HepG2 (cell line): ENCODE measurements at regions not wholly inside any gene's neighbourhood (a gene's known extent, or its start where the extent isn't known, plus 50 kb on each side); places are given as distances from the start of the nearest gene placed in this dataset.

ENCODE experiments used
- ATAC-seq: fragments of 200-7000 bp; cut with Tn5 transposase; 3 replicates; pipeline ENCODE4 v1.9.1; 2020; ENCODE audit warnings: mild to moderate bottlenecking, moderate library complexity
- BruUV-seq: library from RNA; stranded (reverse); fragments of 400-500 nt; replicated peaks from 2 replicates; lab custom pipeline; 2021; lab: Mats Ljungman, UMichigan
- CTCF ChIA-PET: fragments of 300-600 bp; formaldehyde crosslinking; extraction: SDS; loops from one replicate; lab custom pipeline; 2021; ENCODE audit warnings: low total read pairs, inconsistent platforms, low intra/inter-chr PET ratio; lab: Yijun Ruan, JAX
- POLR2A ChIA-PET: fragments of 350-600 bp; sonication (Branson Sonifier 250); formaldehyde crosslinking; loops from one replicate; lab custom pipeline; 2020; ENCODE audit warnings: antibody characterized with exemption, inconsistent platforms; lab: Yijun Ruan, JAX
- DNase-seq: peaks from one replicate; pipeline ENCODE4 v3.0.0-alpha.2; 2015; ENCODE audit warnings: low spot score
- FAIRE-seq: peaks from 3 replicates; lab custom pipeline; 2011; peaks lifted over from hg19 to GRCh38; lab: Jason Lieb, UNC
- H2AFZ ChIP-seq: one replicate; pipeline ENCODE4 v1.6.1; 2011; ENCODE audit warnings: low read length, inconsistent platforms
- H3K27ac ChIP-seq: fragments of 300-600 bp; 3 replicates; pipeline ENCODE4 v1.8.0; 2011; ENCODE audit warnings: mixed run types, mild to moderate bottlenecking, mixed read lengths, low read length, inconsistent platforms; ENCODE audit not compliant: insufficient read depth; ENCODE audit errors: extremely low read length
- H3K27me3 ChIP-seq, 2 experiments: fragments of 200-600 bp in 1 of 2; 2 replicates in 1 of 2; 3 replicates in 1 of 2; pipeline versions ENCODE4 v1.6.0 to v1.8.0; 2011; ENCODE audit warnings: low read length in 2 of 2, mild to moderate bottlenecking in 2 of 2, moderate library complexity in 2 of 2, inconsistent platforms in 1 of 2; ENCODE audit not compliant: insufficient read depth in 2 of 2, control insufficient read depth in 1 of 2
- H3K36me3 ChIP-seq, 2 experiments: fragments of 200-600 bp in 1 of 2; replicated peaks in 1 of 2; 2 replicates in 1 of 2; 3 replicates in 1 of 2; pipeline versions ENCODE4 v1.5.1 to v1.8.0; 2011; ENCODE audit warnings: low read length in 2 of 2, inconsistent platforms in 1 of 2; ENCODE audit not compliant: insufficient read depth in 2 of 2, control insufficient read depth in 1 of 2
- H3K4me1 ChIP-seq: 2 replicates; pipeline ENCODE4 v1.5.1; 2012; ENCODE audit warnings: low read length, inconsistent platforms; ENCODE audit not compliant: insufficient read depth
- H3K4me2 ChIP-seq: 2 replicates; pipeline ENCODE4 v1.6.0; 2011; ENCODE audit warnings: low read depth, low read length, inconsistent platforms
- H3K4me3 ChIP-seq, 3 experiments: fragments of 200-600 bp in 1 of 3; sonication (generic), shearing (Covaris generic) in 1 of 3; replicated peaks in 1 of 3; 2 replicates each; pipeline ENCODE4 v1.5.1; 2011 to 2016; ENCODE audit warnings: low read length in 3 of 3, inconsistent platforms in 2 of 3, low read depth in 2 of 3, mild to moderate bottlenecking in 2 of 3, control low read depth in 1 of 3, mixed read lengths in 1 of 3; ENCODE audit not compliant: insufficient read depth in 1 of 3
- H3K79me2 ChIP-seq: one replicate; pipeline ENCODE4 v1.6.1; 2011; ENCODE audit warnings: low read length, inconsistent platforms; ENCODE audit not compliant: insufficient read depth
- H3K9ac ChIP-seq: 2 replicates; pipeline ENCODE4 v1.6.0; 2011; ENCODE audit warnings: mild to moderate bottlenecking, low read depth, low read length, inconsistent platforms; ENCODE audit not compliant: insufficient read depth
- H3K9me3 ChIP-seq: 2 replicates; pipeline ENCODE4 v1.5.1; 2012; ENCODE audit warnings: mild to moderate bottlenecking, low read length
- H4K20me1 ChIP-seq: 2 replicates; pipeline ENCODE4 v1.6.0; 2011; ENCODE audit warnings: inconsistent platforms, mild to moderate bottlenecking, low read length, moderate library complexity; ENCODE audit not compliant: insufficient read depth
- EP300 ChIP-seq, 3 experiments: sonication (generic) in 1 of 3; formaldehyde crosslinking in 1 of 3; IDR thresholded peaks; 2 replicates each; pipeline versions ENCODE4 v1.5.1 to v1.6.1; 2011 to 2020; ENCODE audit warnings: low read depth in 2 of 3, low read length in 2 of 3, borderline replicate concordance in 1 of 3, improper control_type of control experiment in 1 of 3, mild to moderate bottlenecking in 1 of 3, missing genetic modification reagents in 1 of 3, moderate library complexity in 1 of 3
- NCOA2 ChIP-seq: sonication (generic); formaldehyde crosslinking; IDR thresholded peaks from 2 replicates; pipeline ENCODE4 v1.8.0; 2022; ENCODE audit warnings: inconsistent platforms
- NCOR1 ChIP-seq: fragments of 200-600 bp; sonication (generic); IDR thresholded peaks from 2 replicates; pipeline ENCODE4 v1.7.0; 2017; ENCODE audit warnings: antibody characterized with exemption, low read length, borderline replicate concordance
- NR2F1 ChIP-seq, 2 experiments: fragments of 450-650 bp in 1 of 2; formaldehyde crosslinking in 1 of 2; IDR thresholded peaks; 2 replicates each; pipeline versions ENCODE4 v1.5.0 to v1.6.1; 2016 to 2020; ENCODE audit warnings: mild to moderate bottlenecking in 1 of 2, missing compliant biosample characterization in 1 of 2, missing genetic modification reagents in 1 of 2, moderate library complexity in 1 of 2
- NR2F6 ChIP-seq, 2 experiments: IDR thresholded peaks; 2 replicates each; pipeline ENCODE4 v1.6.1; 2016; ENCODE audit warnings: antibody characterized with exemption in 1 of 2, mild to moderate bottlenecking in 1 of 2
- RXRA ChIP-seq: sonication (generic); formaldehyde crosslinking; IDR thresholded peaks from 2 replicates; pipeline ENCODE4 v1.5.1; 2020; ENCODE audit warnings: missing genetic modification reagents
- TAF15 ChIP-seq: fragments of 200-400 bp; formaldehyde crosslinking; IDR thresholded peaks from one replicate; pipeline ENCODE4 v1.6.1; 2018; ENCODE audit warnings: mild to moderate bottlenecking, low read depth, low read length; ENCODE audit not compliant: poor library complexity, severe bottlenecking
- TCF7 ChIP-seq: sonication (generic); IDR thresholded peaks from 2 replicates; pipeline ENCODE4 v1.6.1; 2016; ENCODE audit warnings: antibody characterized with exemption, low read depth
- TSC22D2 ChIP-seq: sonication (generic); formaldehyde crosslinking; IDR thresholded peaks from 2 replicates; pipeline ENCODE4 v1.5.1; 2020; ENCODE audit warnings: missing genetic modification reagents, mild to moderate bottlenecking, borderline replicate concordance
- ZBTB42 ChIP-seq: sonication (generic); formaldehyde crosslinking; IDR thresholded peaks from 2 replicates; pipeline ENCODE4 v1.5.0; 2020; ENCODE audit warnings: mild to moderate bottlenecking, missing genetic modification reagents
- ZFP41 ChIP-seq: sonication (generic); formaldehyde crosslinking; IDR thresholded peaks from 2 replicates; pipeline ENCODE4 v1.4.0; 2020; ENCODE audit warnings: mild to moderate bottlenecking, missing genetic modification reagents, borderline replicate concordance
- ZNF136 ChIP-seq: sonication (generic); formaldehyde crosslinking; IDR thresholded peaks from 2 replicates; pipeline ENCODE4 v1.8.1; 2022; ENCODE audit warnings: low read depth, mild to moderate bottlenecking, moderate library complexity, missing genetic modification reagents
- ZNF253 ChIP-seq: sonication (generic); formaldehyde crosslinking; IDR thresholded peaks from 2 replicates; pipeline ENCODE4 v1.8.0; 2022; ENCODE audit warnings: mild to moderate bottlenecking, missing genetic modification reagents, borderline replicate concordance
- ZNF317 ChIP-seq: sonication (generic); formaldehyde crosslinking; IDR thresholded peaks from 2 replicates; pipeline ENCODE4 v1.5.0; 2020; ENCODE audit warnings: mild to moderate bottlenecking, missing genetic modification reagents
- ZNF549 ChIP-seq: sonication (generic); formaldehyde crosslinking; IDR thresholded peaks from 2 replicates; pipeline ENCODE4 v1.5.0; 2020; ENCODE audit warnings: missing genetic modification reagents
- ZSCAN9 ChIP-seq: IDR thresholded peaks from 2 replicates; pipeline ENCODE4 v1.6.1; 2016; ENCODE audit warnings: borderline replicate concordance
- WGBS: methylation state at CpG from one replicate; pipeline ENCODE4 v1.1.6; 2017; ENCODE audit warnings: low lambda C conversion rate; 5-methylcytosine and 5-hydroxymethylcytosine counted together
- in situ Hi-C: cut with HindIII; loops from 2 replicates; pipeline ENCODE4 v1.10.0; 2017; ENCODE audit warnings: low pct_unique_long_range_greater_than_20kb; ENCODE audit not compliant: extremely low pct_ligation_motif_present
- intact Hi-C: fragments of 100-400 bp; cut with micrococcal nuclease; formaldehyde crosslinking; loops from one replicate; pipeline ENCODE4 v1.10.0; 2022; ENCODE audit not compliant: unreplicated experiment
- TF ChIP-seq, protein P1 (sequence below): sonication (generic); formaldehyde crosslinking; conservative IDR thresholded peaks from 2 replicates; pipeline ENCODE4 v1.8.0; 2022; ENCODE audit warnings: missing genetic modification reagents
- TF ChIP-seq, protein P2 (sequence below): sonication (generic); formaldehyde crosslinking; IDR thresholded peaks from 2 replicates; pipeline ENCODE4 v1.4.0; 2020; ENCODE audit warnings: missing genetic modification reagents

GRCh38 chr1:223045164-223045957, 97.7 kb downstream of the TLR5 start:
- peak overlapping the region; percentile 32; the same call in 1 of the 2 replicates for H3K9ac ChIP-seq
- FAIRE-seq: no peak
- H3K36me3 ChIP-seq: no peaks in the 10 kb centered on the region
- H3K27ac ChIP-seq: peak overlapping the region; percentile 74
- no peaks in the 10 kb centered on the region for H3K79me2 ChIP-seq
- ATAC-seq: peak; percentile 46
- no TSS peak for BruUV-seq
- H3K4me2 ChIP-seq: peak overlapping the region; percentile 72
- intact Hi-C loops: no loop called here
- no peak overlapping the region for H2AFZ ChIP-seq
- POLR2A ChIA-PET: interaction anchor here (0.7 to 1.1 kb wide), 2 partner anchors 14 to 35 kb away, joined by 3 read pairs; no protein-coding TSS in a partner anchor
- no peaks in the 10 kb centered on the region for H3K27me3 ChIP-seq
- peak overlapping the region in 2 of 3 experiments; percentile 20 to 25; a peak in 2 of 6 replicates for H3K4me3 ChIP-seq
- peaks cover 34% of the 10 kb centered on the region for H3K4me1 ChIP-seq
- in situ Hi-C loops: no loop called here
- peaks cover 21% of the 10 kb centered on the region for H3K9me3 ChIP-seq
- CTCF ChIA-PET: no interaction called here
- DNase-seq: peak; percentile 40
- no peaks in the 10 kb centered on the region for H4K20me1 ChIP-seq
- WGBS: 10% methylated on average over 4 of the region's 4 CpGs
- TF ChIP-seq EP300 (IDR thresholded peaks at IDR 0.05; ENCODE audit: low read depth in 2 of 2, low read length in 2 of 2) (peak in 1 of 2 experiments; percentile 37; a peak in 1 of 4 replicates), EP300 (CRISPR knock-in tag; IDR thresholded peaks at IDR 0.05; ENCODE audit: borderline replicate concordance) (no peak), ZNF253 (CRISPR knock-in tag) (no peak), RXRA (peak; percentile 52; the same call in 1 of the 2 replicates), ZNF136 (CRISPR knock-in tag) (no peak), TSC22D2 (CRISPR knock-in tag) (no peak), ZFP41 (CRISPR knock-in tag) (no peak), ZNF549 (CRISPR knock-in tag) (no peak), TCF7 (peak; percentile 64), NR2F6 (IDR thresholded peaks at IDR 0.05) (no peak; the same call in 1 of the 2 replicates), NR2F6 (CRISPR knock-in tag; IDR thresholded peaks at IDR 0.05) (0 out of 2 replicates have a peak, but pooled peaks have one; percentile 29), TAF15 (no peak), ZNF317 (no peak), NR2F1 (CRISPR knock-in tag; IDR thresholded peaks at IDR 0.05) (peak; percentile 12 to 16; a peak in 1 of 4 replicates), ZBTB42 (CRISPR knock-in tag) (no peak), ZSCAN9 (no peak), NCOA2 (CRISPR knock-in tag) (peak; percentile 24), NCOR1 (peak; percentile 59; the same call in 1 of the 2 replicates)
- TF ChIP-seq, protein P1, sequence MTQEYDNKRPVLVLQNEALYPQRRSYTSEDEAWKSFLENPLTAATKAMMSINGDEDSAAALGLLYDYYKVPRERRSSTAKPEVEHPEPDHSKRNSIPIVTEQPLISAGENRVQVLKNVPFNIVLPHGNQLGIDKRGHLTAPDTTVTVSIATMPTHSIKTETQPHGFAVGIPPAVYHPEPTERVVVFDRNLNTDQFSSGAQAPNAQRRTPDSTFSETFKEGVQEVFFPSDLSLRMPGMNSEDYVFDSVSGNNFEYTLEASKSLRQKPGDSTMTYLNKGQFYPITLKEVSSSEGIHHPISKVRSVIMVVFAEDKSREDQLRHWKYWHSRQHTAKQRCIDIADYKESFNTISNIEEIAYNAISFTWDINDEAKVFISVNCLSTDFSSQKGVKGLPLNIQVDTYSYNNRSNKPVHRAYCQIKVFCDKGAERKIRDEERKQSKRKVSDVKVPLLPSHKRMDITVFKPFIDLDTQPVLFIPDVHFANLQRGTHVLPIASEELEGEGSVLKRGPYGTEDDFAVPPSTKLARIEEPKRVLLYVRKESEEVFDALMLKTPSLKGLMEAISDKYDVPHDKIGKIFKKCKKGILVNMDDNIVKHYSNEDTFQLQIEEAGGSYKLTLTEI (CRISPR knock-in tag): no peak
- TF ChIP-seq, protein P2, sequence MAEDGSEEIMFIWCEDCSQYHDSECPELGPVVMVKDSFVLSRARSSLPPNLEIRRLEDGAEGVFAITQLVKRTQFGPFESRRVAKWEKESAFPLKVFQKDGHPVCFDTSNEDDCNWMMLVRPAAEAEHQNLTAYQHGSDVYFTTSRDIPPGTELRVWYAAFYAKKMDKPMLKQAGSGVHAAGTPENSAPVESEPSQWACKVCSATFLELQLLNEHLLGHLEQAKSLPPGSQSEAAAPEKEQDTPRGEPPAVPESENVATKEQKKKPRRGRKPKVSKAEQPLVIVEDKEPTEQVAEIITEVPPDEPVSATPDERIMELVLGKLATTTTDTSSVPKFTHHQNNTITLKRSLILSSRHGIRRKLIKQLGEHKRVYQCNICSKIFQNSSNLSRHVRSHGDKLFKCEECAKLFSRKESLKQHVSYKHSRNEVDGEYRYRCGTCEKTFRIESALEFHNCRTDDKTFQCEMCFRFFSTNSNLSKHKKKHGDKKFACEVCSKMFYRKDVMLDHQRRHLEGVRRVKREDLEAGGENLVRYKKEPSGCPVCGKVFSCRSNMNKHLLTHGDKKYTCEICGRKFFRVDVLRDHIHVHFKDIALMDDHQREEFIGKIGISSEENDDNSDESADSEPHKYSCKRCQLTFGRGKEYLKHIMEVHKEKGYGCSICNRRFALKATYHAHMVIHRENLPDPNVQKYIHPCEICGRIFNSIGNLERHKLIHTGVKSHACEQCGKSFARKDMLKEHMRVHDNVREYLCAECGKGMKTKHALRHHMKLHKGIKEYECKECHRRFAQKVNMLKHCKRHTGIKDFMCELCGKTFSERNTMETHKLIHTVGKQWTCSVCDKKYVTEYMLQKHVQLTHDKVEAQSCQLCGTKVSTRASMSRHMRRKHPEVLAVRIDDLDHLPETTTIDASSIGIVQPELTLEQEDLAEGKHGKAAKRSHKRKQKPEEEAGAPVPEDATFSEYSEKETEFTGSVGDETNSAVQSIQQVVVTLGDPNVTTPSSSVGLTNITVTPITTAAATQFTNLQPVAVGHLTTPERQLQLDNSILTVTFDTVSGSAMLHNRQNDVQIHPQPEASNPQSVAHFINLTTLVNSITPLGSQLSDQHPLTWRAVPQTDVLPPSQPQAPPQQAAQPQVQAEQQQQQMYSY (CRISPR knock-in tag): no peak
